ENCODE measurements at regions not wholly inside any gene's neighbourhood (a gene's known extent, or its start where the extent isn't known, plus 50 kb on each side); places are given as distances from the start of the nearest gene placed in this dataset.

DNA sequence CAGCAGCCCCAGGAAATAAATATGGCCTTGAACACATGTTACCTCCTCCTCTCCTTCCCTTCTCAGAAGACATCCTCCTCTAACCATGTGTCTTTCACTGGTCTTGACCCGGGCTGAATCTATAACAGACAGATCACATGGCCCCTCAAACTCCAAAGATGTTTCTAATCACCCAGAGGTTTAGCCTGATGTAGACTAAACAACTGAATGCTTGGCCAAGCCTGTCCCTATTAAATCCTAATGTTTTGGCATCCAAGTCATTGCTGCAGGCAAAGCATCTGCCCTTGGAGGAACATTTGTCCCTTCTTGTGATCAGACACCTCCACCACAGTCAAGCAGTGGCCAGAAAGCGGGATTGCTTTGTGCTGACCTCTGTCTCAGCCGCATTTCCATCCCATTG is 65.5 kb downstream of the ANKRD60 start:
- ChIA-PET POLR2A (no interaction called here), CTCF (no interaction called here)

DNA sequence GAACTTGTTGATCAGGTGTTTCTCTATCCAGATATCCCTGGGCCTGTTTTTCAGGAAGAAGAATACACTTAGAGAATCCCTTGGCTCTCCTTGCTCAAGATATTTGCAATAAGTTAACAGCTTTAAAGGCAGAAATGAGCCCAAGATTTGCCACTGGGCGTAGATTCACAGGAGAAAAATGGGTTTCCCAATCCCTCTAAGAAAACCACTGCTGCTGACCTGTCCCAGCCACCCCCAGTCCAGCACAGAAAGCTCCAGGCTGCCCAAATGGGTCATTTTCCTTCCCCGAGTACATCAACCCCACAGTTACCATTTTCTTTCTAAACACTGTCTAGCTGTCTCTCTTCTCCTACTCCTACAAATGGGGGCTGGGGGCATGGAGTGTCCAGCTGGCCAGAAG is 67.3 kb downstream of the ANKRD60 start:
- POLR2A ChIA-PET: no interaction called here
- TF ChIP-seq, protein P1, sequence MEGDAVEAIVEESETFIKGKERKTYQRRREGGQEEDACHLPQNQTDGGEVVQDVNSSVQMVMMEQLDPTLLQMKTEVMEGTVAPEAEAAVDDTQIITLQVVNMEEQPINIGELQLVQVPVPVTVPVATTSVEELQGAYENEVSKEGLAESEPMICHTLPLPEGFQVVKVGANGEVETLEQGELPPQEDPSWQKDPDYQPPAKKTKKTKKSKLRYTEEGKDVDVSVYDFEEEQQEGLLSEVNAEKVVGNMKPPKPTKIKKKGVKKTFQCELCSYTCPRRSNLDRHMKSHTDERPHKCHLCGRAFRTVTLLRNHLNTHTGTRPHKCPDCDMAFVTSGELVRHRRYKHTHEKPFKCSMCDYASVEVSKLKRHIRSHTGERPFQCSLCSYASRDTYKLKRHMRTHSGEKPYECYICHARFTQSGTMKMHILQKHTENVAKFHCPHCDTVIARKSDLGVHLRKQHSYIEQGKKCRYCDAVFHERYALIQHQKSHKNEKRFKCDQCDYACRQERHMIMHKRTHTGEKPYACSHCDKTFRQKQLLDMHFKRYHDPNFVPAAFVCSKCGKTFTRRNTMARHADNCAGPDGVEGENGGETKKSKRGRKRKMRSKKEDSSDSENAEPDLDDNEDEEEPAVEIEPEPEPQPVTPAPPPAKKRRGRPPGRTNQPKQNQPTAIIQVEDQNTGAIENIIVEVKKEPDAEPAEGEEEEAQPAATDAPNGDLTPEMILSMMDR (IDR thresholded peaks at IDR 0.05; ENCODE audit: control extremely low read depth, extremely low read depth, low read depth, missing control alignments): no peak
- CTCF ChIA-PET: no interaction called here
- DNase-seq (ENCODE audit: extremely low spot score): no peak

More for the DNA sequence above, 65.5 kb downstream of the ANKRD60 start:
- DNase-seq (ENCODE audit: extremely low spot score): no peak
- TF ChIP-seq, protein P1 (IDR thresholded peaks at IDR 0.05; ENCODE audit: control extremely low read depth, extremely low read depth, low read depth, missing control alignments): no peak

GRCh38 chr20:58160451-58161061 is 67.9 kb downstream of the ANKRD60 start:
- CTCF ChIA-PET: no interaction called here
- POLR2A ChIA-PET: no interaction called here
- DNase-seq (ENCODE audit: extremely low spot score): no peak
- TF ChIP-seq, protein P1 (IDR thresholded peaks at IDR 0.05; ENCODE audit: control extremely low read depth, extremely low read depth, low read depth, missing control alignments): no peak

- CTCF ChIA-PET: interaction anchor here (0.7 to 1.5 kb wide), 2 partner anchors 8 to 25 kb away, joined by 3 read pairs; no protein-coding TSS in a partner anchor
- POLR2A ChIA-PET: no interaction called here
- DNase-seq (ENCODE audit: extremely low spot score): no peak
- TF ChIP-seq, protein P1 (IDR thresholded peaks at IDR 0.05; ENCODE audit: control extremely low read depth, extremely low read depth, low read depth, missing control alignments): no peak
Observed at GRCh38 chr20:58155148-58155925, 73.1 kb downstream of the ANKRD60 start.

- DNase-seq (ENCODE audit: extremely low spot score): no peak
- TF ChIP-seq, protein P1 (IDR thresholded peaks at IDR 0.05; ENCODE audit: control extremely low read depth, extremely low read depth, low read depth, missing control alignments): no peak
- POLR2A ChIA-PET: no interaction called here
- CTCF ChIA-PET: no interaction called here
Observed at GRCh38 chr20:58154113-58154512, 74.3 kb downstream of the ANKRD60 start.

- ChIA-PET POLR2A (no interaction called here), CTCF (no interaction called here)
- no peak for DNase-seq (ENCODE audit: extremely low spot score)
- TF ChIP-seq, protein P1 (IDR thresholded peaks at IDR 0.05; ENCODE audit: control extremely low read depth, extremely low read depth, low read depth, missing control alignments): no peak
Observed at GRCh38 chr20:58153121-58153520, 75.3 kb downstream of the ANKRD60 start.

All from GM10248 (cell line).